HEK293T (cell line): ENCODE measurements at regions not wholly inside any gene's neighbourhood (a gene's known extent, or its start where the extent isn't known, plus 50 kb on each side); places are given as distances from the start of the nearest gene placed in this dataset.

Source experiments
- CTCF ChIA-PET: fragments of 350-600 bp; formaldehyde crosslinking; extraction: SDS; loops from one replicate; lab custom pipeline; 2021; ENCODE audit warnings: antibody characterized with exemption, inconsistent platforms; lab: Yijun Ruan, JAX
- POLR2A ChIA-PET: fragments of 350-600 bp; formaldehyde crosslinking; extraction: SDS; loops from one replicate; lab custom pipeline; 2020; ENCODE audit warnings: antibody characterized with exemption, inconsistent platforms; lab: Yijun Ruan, JAX
- DNase-seq: peaks from one replicate; pipeline ENCODE4 v3.0.0; 2012; ENCODE audit warnings: mixed read lengths; ENCODE audit errors: extremely low spot score
- ARNT ChIP-seq: fragments of 450-650 bp; IDR thresholded peaks from 2 replicates; pipeline ENCODE4 v1.6.1; 2017; ENCODE audit warnings: mild to moderate bottlenecking
- BHLHE40 ChIP-seq: fragments of 450-650 bp; IDR thresholded peaks from 2 replicates; pipeline ENCODE4 v1.6.1; 2016; ENCODE audit warnings: mild to moderate bottlenecking, moderate library complexity, borderline replicate concordance
- CTBP1 ChIP-seq: fragments of 450-650 bp; IDR thresholded peaks from 2 replicates; pipeline ENCODE4 v1.6.1; 2016; ENCODE audit warnings: borderline replicate concordance
- ELF4 ChIP-seq: fragments of 450-650 bp; IDR thresholded peaks from 2 replicates; pipeline ENCODE4 v1.6.1; 2017; ENCODE audit warnings: antibody characterized with exemption
- FOXA1 ChIP-seq: fragments of 450-650 bp; IDR thresholded peaks from 2 replicates; pipeline ENCODE4 v1.6.1; 2016; ENCODE audit warnings: mild to moderate bottlenecking
- FOXK2 ChIP-seq: fragments of 450-650 bp; IDR thresholded peaks from 2 replicates; pipeline ENCODE4 v1.6.1; 2016; ENCODE audit warnings: mild to moderate bottlenecking
- FOXM1 ChIP-seq: fragments of 450-650 bp; IDR thresholded peaks from 2 replicates; pipeline ENCODE4 v1.6.1; 2017; ENCODE audit warnings: mild to moderate bottlenecking, borderline replicate concordance
- HDGF ChIP-seq: fragments of 450-650 bp; IDR thresholded peaks from 2 replicates; pipeline ENCODE4 v1.6.1; 2017; ENCODE audit warnings: antibody characterized with exemption, borderline replicate concordance
- L3MBTL2 ChIP-seq: fragments of 450-650 bp; conservative IDR thresholded peaks from 2 replicates; pipeline ENCODE4 v1.6.1; 2016; ENCODE audit warnings: mild to moderate bottlenecking
- LEF1 ChIP-seq: fragments of 450-650 bp; IDR thresholded peaks from 2 replicates; pipeline ENCODE4 v1.6.1; 2017; ENCODE audit warnings: mild to moderate bottlenecking, borderline replicate concordance
- NFRKB ChIP-seq: fragments of 450-650 bp; IDR thresholded peaks from 2 replicates; pipeline ENCODE4 v1.6.1; 2016; ENCODE audit warnings: mild to moderate bottlenecking, moderate library complexity
- SP1 ChIP-seq: fragments of 450-650 bp; IDR thresholded peaks from 2 replicates; pipeline ENCODE4 v1.6.1; 2017
- SUZ12 ChIP-seq: fragments of 450-650 bp; IDR thresholded peaks from 2 replicates; pipeline ENCODE4 v1.6.1; 2016; ENCODE audit warnings: mild to moderate bottlenecking
- TARDBP ChIP-seq: fragments of 450-650 bp; IDR thresholded peaks from 2 replicates; pipeline ENCODE4 v1.6.1; 2016
- ZNF384 ChIP-seq: fragments of 450-650 bp; IDR thresholded peaks from 2 replicates; pipeline ENCODE4 v1.6.1; 2016
- TF ChIP-seq, protein P1 (sequence below): fragments of 450-650 bp; IDR thresholded peaks from 2 replicates; pipeline ENCODE4 v1.6.1; 2016

DNA sequence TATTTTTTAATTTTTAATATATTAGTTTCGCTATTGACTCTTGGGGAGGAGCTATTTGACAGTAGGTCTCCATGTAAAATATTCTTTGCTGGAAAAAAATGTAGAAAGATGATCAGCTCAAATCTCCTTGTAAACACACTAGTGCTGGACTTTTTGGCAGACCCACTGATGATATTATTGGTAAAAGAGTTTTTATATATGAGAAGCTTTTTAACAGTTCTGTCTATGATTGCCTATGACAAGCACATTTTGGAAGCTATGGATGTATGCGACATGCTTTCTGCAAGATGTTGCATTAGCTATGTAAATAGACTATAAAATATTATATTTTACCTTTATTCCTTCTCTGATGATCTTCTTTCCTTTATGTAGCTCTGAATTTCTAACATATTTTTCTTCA is 928.5 kb downstream of the DNAJB9 start:
- ChIA-PET CTCF (no interaction called here), POLR2A (no interaction called here)
- DNase-seq: no peak
- TF ChIP-seq, protein P1, sequence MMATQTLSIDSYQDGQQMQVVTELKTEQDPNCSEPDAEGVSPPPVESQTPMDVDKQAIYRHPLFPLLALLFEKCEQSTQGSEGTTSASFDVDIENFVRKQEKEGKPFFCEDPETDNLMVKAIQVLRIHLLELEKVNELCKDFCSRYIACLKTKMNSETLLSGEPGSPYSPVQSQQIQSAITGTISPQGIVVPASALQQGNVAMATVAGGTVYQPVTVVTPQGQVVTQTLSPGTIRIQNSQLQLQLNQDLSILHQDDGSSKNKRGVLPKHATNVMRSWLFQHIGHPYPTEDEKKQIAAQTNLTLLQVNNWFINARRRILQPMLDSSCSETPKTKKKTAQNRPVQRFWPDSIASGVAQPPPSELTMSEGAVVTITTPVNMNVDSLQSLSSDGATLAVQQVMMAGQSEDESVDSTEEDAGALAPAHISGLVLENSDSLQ: no peak
- TF ChIP-seq FOXK2 (no peak), ELF4 (no peak), BHLHE40 (no peak), SUZ12 (no peak), ZNF384 (no peak)

DNA sequence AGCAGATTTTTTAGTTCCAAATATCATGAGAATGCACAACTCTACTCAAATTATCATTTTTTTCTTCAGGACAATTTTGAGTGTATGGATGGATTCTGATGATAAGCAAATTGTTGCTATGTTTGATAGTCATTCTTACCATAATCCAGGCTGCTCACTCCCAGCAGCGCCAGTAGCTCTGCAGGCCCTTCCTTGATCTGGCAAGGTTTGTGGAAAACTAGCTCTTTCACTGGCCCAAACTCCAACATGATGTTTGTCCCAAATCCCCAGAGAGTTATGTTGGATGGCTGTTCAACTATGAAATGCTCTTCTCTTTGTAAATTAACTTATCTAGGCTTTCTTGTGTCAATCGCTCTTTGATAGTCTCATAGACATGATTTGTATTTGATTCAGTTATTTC is 933.7 kb downstream of the DNAJB9 start:
- ChIA-PET CTCF (no interaction called here), POLR2A (no interaction called here)
- no peak for DNase-seq
- no peak for TF ChIP-seq SP1
- no peak for TF ChIP-seq FOXM1
- no peak for TF ChIP-seq SUZ12
- TF ChIP-seq FOXK2: no peak

DNA sequence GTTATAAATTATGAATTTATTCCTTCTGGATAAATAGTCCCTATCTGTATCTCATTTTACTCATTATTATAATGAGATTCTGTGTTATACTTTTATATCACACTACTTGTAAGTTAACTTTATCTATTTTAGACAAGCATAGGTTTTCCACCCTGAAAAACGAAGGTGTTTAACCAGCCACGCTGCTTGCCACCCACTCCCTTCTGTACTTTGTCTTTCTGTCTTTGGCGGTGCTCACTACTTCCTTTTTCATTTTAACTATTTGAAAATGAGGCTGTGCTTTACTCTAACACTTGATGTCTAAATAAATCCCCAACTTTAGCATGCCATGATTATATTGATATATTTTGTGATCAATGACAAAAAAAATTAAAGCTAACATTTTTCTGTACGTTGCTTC is 952.9 kb downstream of the DNAJB9 start:
- ChIA-PET CTCF (interaction anchor here (0.6 kb wide), 1 partner anchor 920 kb away, joined by 5 read pairs; no protein-coding TSS in a partner anchor), POLR2A (no interaction called here)

DNA sequence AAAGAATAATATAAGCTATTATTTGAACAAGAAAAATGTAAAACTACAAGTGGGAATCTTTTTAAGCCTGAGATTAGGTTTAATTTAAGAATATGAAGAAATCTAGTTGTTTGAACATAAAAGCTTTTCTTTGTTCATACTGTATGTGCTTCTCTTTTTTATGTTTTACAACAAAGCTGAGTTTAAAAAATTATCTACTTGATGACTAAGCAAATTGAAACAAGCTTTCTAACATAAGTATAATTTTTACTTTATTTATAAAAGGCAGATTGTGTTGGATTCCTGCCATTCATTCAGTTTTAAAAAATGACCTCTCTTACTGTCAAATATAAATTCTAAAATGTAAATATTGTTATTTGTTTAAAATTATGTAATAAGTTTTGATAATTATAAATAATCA is 958.2 kb downstream of the DNAJB9 start:
- no peak for DNase-seq
- CTCF ChIA-PET: no interaction called here
- POLR2A ChIA-PET: no interaction called here
- TF ChIP-seq SP1: no peak
- TF ChIP-seq ARNT: no peak
- TF ChIP-seq ELF4: no peak
- TF ChIP-seq FOXM1: no peak
- TF ChIP-seq SUZ12: no peak
- TF ChIP-seq NFRKB: no peak
- TF ChIP-seq BHLHE40: no peak
- TF ChIP-seq ZNF384: no peak

More for the DNA sequence above, 952.9 kb downstream of the DNAJB9 start:
- no peak for TF ChIP-seq HDGF
- no peak for TF ChIP-seq ARNT
- TF ChIP-seq, protein P1: no peak
- TF ChIP-seq SUZ12: no peak
- no peak for TF ChIP-seq SP1
- no peak for TF ChIP-seq L3MBTL2
- TF ChIP-seq TARDBP: no peak
- TF ChIP-seq CTBP1: no peak
- TF ChIP-seq ELF4: no peak
- TF ChIP-seq NFRKB: no peak
- no peak for TF ChIP-seq FOXA1
- TF ChIP-seq ZNF384: no peak
- no peak for TF ChIP-seq LEF1
- TF ChIP-seq FOXM1: no peak
- no peak for TF ChIP-seq FOXK2
- TF ChIP-seq BHLHE40: no peak
- DNase-seq: no peak

DNA sequence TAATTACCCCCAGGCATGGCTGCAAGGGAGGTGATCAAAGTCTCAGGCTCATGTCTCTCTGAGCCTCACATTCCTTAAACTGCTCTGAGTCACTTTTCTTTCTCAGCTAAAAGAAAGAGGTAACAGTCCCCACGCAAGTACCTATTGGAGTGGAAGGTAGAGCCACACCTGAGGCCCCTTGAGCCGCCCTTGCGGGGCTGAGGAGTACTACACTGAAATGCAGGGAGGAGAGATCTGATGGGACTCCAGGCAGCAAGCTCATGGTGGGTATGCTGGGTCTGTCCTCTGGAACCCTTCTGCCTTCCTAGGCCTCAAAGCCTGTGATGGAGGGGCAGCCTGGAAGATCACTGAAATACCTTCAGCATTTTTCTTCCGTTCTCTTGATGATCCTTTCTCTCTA is 960.0 kb downstream of the DNAJB9 start:
- TF ChIP-seq ZNF384 (no peak), NFRKB (no peak), L3MBTL2 (no peak), CTBP1 (no peak), ARNT (no peak), SUZ12 (no peak), HDGF (no peak), FOXK2 (no peak)
- DNase-seq: peak; percentile 5
- POLR2A ChIA-PET: no interaction called here
- CTCF ChIA-PET: interaction anchor here (0.7 kb wide), 1 partner anchor 1550 kb away, joined by 3 read pairs; no protein-coding TSS in a partner anchor

DNA sequence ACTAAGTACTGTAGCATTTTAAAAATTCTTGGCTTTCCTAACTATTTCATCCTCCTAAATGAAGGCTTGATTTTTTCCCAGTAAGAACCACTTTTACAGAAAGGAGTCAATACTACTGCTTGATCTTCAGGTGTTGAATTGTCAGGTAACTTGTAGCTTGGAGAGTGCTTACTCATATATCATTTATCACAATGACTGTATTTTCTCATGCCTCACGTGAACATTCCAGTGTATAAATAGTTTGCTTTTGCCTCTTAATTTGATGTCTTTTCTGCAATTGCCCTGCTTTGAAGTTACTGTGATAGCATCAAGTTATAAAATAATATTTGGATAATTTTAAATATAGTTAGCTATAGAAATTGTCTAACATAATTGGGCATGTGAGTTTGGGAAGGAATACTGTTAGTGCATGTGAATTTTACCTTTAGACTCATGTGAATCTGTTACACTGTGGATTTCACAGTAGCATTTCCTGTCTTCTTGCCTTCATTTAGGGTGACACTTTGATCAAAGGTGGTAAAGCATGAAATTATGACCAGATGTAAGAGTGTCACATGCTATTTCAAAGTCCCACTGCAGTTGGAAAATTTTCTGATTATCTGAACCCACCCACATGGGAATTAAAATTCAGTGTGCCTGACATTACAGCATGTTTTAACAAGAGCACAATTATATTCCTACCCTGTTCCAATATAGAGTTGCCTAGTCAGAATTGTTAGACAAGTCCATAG is 962.8 kb downstream of the DNAJB9 start:
- CTCF ChIA-PET: no interaction called here
- POLR2A ChIA-PET: no interaction called here
- TF ChIP-seq ARNT: no peak
- no peak for TF ChIP-seq TARDBP
- TF ChIP-seq FOXA1: no peak
- TF ChIP-seq BHLHE40: no peak
- no peak for TF ChIP-seq SUZ12
- no peak for TF ChIP-seq ELF4
- no peak for TF ChIP-seq FOXM1
- no peak for TF ChIP-seq ZNF384
- TF ChIP-seq CTBP1: no peak
- no peak for DNase-seq

DNA sequence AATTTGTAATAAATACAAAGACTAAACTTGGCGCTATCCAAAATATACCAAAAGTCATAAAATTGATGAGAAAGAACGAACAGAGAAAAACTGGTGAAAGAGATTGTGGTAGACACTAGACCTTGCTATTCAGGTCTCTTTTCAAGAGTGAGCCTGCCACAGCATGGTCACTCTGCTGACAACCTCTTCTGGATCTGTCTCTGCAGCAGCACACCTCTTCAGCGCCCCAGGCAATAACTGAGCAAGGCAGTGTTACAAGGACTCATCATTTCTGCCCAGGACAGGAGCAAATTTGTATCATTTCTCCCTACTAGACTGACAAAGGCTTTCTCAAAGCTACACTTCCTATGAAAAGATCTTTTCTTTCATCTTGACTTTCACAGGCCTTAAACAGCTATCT is 976.0 kb downstream of the DNAJB9 start:
- ChIA-PET POLR2A (no interaction called here), CTCF (no interaction called here)
- no peak for DNase-seq
- no peak for TF ChIP-seq ZNF384
- TF ChIP-seq SUZ12: no peak
